ENCODE measurements at regions not wholly inside any gene's neighbourhood (a gene's known extent, or its start where the extent isn't known, plus 50 kb on each side); places are given as distances from the start of the nearest gene placed in this dataset.

- TF ChIP-seq CTCF (IDR thresholded peaks at IDR 0.05) (no peak), POLR2A (IDR thresholded peaks at IDR 0.05) (no peak)
These were observed 320.7 kb upstream of the PCDH7 start for GRCh38 chr4:30399476-30399875.

Data from adrenal gland (tissue), 5 donors.